GM23338 (cell line): ENCODE measurements at regions not wholly inside any gene's neighbourhood (a gene's known extent, or its start where the extent isn't known, plus 50 kb on each side); places are given as distances from the start of the nearest gene placed in this dataset.

ENCODE experiments used
- ATAC-seq: fragments of 200-7000 bp; cut with Tn5 transposase; 3 replicates; pipeline ENCODE4 v1.9.1; 2020
- DNase-seq: peaks from one replicate; pipeline ENCODE4 v3.0.0-alpha.2; 2015; ENCODE audit warnings: low spot score
- H2AFZ ChIP-seq: fragments of 200-600 bp; sonication (generic); 2 replicates; pipeline ENCODE4 v1.8.0; 2016; ENCODE audit warnings: antibody characterized with exemption, mild to moderate bottlenecking, moderate library complexity
- H3F3A ChIP-seq: fragments of 200-600 bp; sonication (generic); replicated peaks from 2 replicates; pipeline ENCODE4 v1.8.0; 2017; ENCODE audit warnings: antibody characterized with exemption, mixed run types, low read depth
- H3K27ac ChIP-seq: fragments of 200-600 bp; sonication (generic); 2 replicates; pipeline ENCODE4 v1.6.1; 2016; ENCODE audit warnings: low read depth
- H3K27me3 ChIP-seq: fragments of 200-600 bp; sonication (generic); 2 replicates; pipeline ENCODE4 v1.8.0; 2016; ENCODE audit warnings: mild to moderate bottlenecking, mixed run types, moderate library complexity; ENCODE audit not compliant: insufficient read depth
- H3K36me3 ChIP-seq: fragments of 200-600 bp; sonication (generic); 2 replicates; pipeline ENCODE4 v1.8.0; 2016; ENCODE audit warnings: mild to moderate bottlenecking; ENCODE audit not compliant: insufficient read depth
- H3K4me1 ChIP-seq: fragments of 200-600 bp; sonication (generic); 2 replicates; pipeline ENCODE4 v1.8.0; 2016; ENCODE audit warnings: mild to moderate bottlenecking, moderate library complexity; ENCODE audit not compliant: insufficient read depth
- H3K4me2 ChIP-seq: fragments of 200-600 bp; sonication (generic); 2 replicates; pipeline ENCODE4 v1.7.1; 2017; ENCODE audit warnings: mixed run types
- H3K4me3 ChIP-seq: fragments of 200-600 bp; sonication (generic); 2 replicates; pipeline ENCODE4 v1.6.1; 2016; ENCODE audit warnings: mixed run types
- H3K79me2 ChIP-seq: fragments of 200-600 bp; sonication (generic); replicated peaks from 2 replicates; pipeline ENCODE4 v1.8.0; 2017; ENCODE audit warnings: mild to moderate bottlenecking; ENCODE audit not compliant: insufficient read depth
- H3K9me2 ChIP-seq: fragments of 200-600 bp; sonication (generic); 2 replicates; pipeline ENCODE4 v1.8.0; 2017; ENCODE audit not compliant: insufficient read depth
- H4K20me1 ChIP-seq: fragments of 200-600 bp; sonication (generic); replicated peaks from 2 replicates; pipeline ENCODE4 v1.8.0; 2017; ENCODE audit warnings: mild to moderate bottlenecking; ENCODE audit not compliant: insufficient read depth
- H3K27ac Mint-ChIP-seq: 2 replicates; pipeline ENCODE4 v1.8.0; 2020; ENCODE audit warnings: inconsistent platforms, mild to moderate bottlenecking, moderate library complexity, mixed read lengths
- H3K27me3 Mint-ChIP-seq: 3 replicates; pipeline ENCODE4 v1.8.0; 2022; ENCODE audit warnings: low read depth, mild to moderate bottlenecking, moderate library complexity, mixed read lengths, inconsistent platforms; ENCODE audit not compliant: insufficient read depth, poor library complexity
- H3K36me3 Mint-ChIP-seq: 3 replicates; pipeline ENCODE4 v1.8.0; 2021; ENCODE audit warnings: low read depth, mild to moderate bottlenecking, inconsistent platforms, moderate library complexity, mixed read lengths
- H3K4me1 Mint-ChIP-seq: 3 replicates; pipeline ENCODE4 v1.8.0; 2020; ENCODE audit warnings: mild to moderate bottlenecking, inconsistent platforms, mixed read lengths
- H3K4me3 Mint-ChIP-seq: 3 replicates; pipeline ENCODE4 v1.8.0; 2021; ENCODE audit warnings: moderate library complexity, mild to moderate bottlenecking, inconsistent platforms, mixed read lengths
- H3K9me3 Mint-ChIP-seq: 3 replicates; pipeline ENCODE4 v1.8.0; 2020; ENCODE audit warnings: moderate library complexity, mild to moderate bottlenecking, inconsistent platforms, mixed read lengths
- CREB1 ChIP-seq: fragments of 250-450 bp; sonication (Bioruptor Pico); IDR thresholded peaks from 2 replicates; pipeline ENCODE4 v1.5.0; 2020; ENCODE audit warnings: low read depth, mild to moderate bottlenecking, moderate library complexity
- EZH2 ChIP-seq: fragments of 200-600 bp; sonication (generic); IDR thresholded peaks from one replicate; pipeline ENCODE4 v1.8.0; 2017; ENCODE audit warnings: antibody characterized with exemption, mild to moderate bottlenecking, low read depth; ENCODE audit not compliant: unreplicated experiment
- EZH2phosphoT487 ChIP-seq: fragments of 200-600 bp; sonication (generic); IDR thresholded peaks from one replicate; pipeline ENCODE4 v1.8.1; 2018; ENCODE audit warnings: antibody characterized with exemption; ENCODE audit not compliant: unreplicated experiment
- JUNB ChIP-seq: IDR thresholded peaks from one replicate; pipeline ENCODE4 v1.6.1; 2016; ENCODE audit warnings: antibody characterized with exemption; ENCODE audit not compliant: unreplicated experiment
- NANOG ChIP-seq: IDR thresholded peaks from 2 replicates; pipeline ENCODE4 v1.6.1; 2016; ENCODE audit warnings: antibody characterized with exemption, borderline replicate concordance
- POLR2AphosphoS5 ChIP-seq: IDR thresholded peaks from 2 replicates; pipeline ENCODE4 v1.6.1; 2016; ENCODE audit warnings: antibody characterized with exemption, low read depth
- STAT1 ChIP-seq: IDR thresholded peaks from one replicate; pipeline ENCODE4 v1.6.1; 2016; ENCODE audit warnings: antibody characterized with exemption; ENCODE audit not compliant: unreplicated experiment
- ZNF114 ChIP-seq: fragments of 250-450 bp; sonication (Bioruptor Pico); IDR thresholded peaks from 2 replicates; pipeline ENCODE4 v1.5.0; 2020; ENCODE audit warnings: mild to moderate bottlenecking, moderate library complexity
- ZNF331 ChIP-seq: fragments of 250-450 bp; sonication (Bioruptor Pico); IDR thresholded peaks from 2 replicates; pipeline ENCODE4 v1.5.0; 2020; ENCODE audit warnings: low read depth, mild to moderate bottlenecking, moderate library complexity
- ZNF462 ChIP-seq: fragments of 250-450 bp; sonication (Bioruptor Pico); IDR thresholded peaks from 2 replicates; pipeline ENCODE4 v1.5.0; 2020; ENCODE audit warnings: mild to moderate bottlenecking, moderate library complexity
- TF ChIP-seq, protein P1 (sequence below), 2 experiments: fragments of 200-600 bp in 1 of 2; sonication (generic) in 1 of 2; conservative IDR thresholded peaks; 2 replicates each; pipeline versions ENCODE4 v1.5.1 to v1.6.1; 2016 to 2017; ENCODE audit warnings: antibody characterized with exemption in 2 of 2, low read depth in 2 of 2, mild to moderate bottlenecking in 2 of 2, moderate library complexity in 1 of 2
- TF ChIP-seq, protein P2 (sequence below): IDR thresholded peaks from 2 replicates; pipeline ENCODE4 v1.6.1; 2016; ENCODE audit warnings: antibody characterized with exemption
- TF ChIP-seq, protein P3 (sequence below): IDR thresholded peaks from one replicate; pipeline ENCODE4 v1.6.1; 2018; ENCODE audit warnings: antibody characterized with exemption; ENCODE audit not compliant: unreplicated experiment

DNA sequence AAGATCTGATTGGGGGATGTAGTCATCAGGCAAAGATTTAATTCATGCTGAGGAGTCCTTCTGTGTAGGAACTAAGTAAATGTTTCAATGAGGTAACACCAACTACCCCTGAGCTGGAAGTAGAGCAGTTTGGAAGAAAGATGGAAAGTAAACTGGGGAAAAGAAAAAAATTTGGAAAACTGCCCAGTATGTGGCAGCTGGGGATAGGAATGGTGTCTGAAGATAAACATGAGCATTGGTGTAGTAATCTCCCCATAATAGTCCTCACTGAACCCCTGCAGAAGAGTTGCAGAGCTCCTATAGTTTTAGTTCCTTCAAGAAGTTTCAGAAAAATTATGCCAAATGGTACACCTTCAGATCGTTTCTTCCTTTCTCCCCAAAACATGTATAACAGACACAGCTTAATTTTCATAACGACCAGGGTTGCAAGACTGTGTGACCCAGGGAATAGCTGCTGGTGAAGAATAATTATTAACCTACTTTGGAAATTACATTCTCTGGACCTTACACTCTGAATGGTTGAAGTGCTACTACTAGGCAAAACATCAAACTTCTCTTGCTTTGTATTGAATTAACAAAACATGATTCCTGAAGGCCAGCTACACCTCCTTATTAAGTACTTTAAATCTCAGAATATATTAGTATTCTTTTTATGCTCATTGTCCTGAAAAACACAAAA is 446.4 kb upstream of the NRG3 start:
- Histone ChIP-seq H3K4me3 (no peak overlapping the region), H3K36me3 (no peaks in the 10 kb centered on the region), H3K79me2 (no peaks in the 10 kb centered on the region), H3K4me1 (peaks cover 6% of the 10 kb centered on the region), H3K4me2 (no peak overlapping the region), H2AFZ (no peak overlapping the region), H3F3A (no peaks in the 10 kb centered on the region), H4K20me1 (no peaks in the 10 kb centered on the region), H3K9me2 (0 out of 2 replicates have a peak, but pooled peaks cover 5% of the 10 kb centered on the region), H3K27me3 (no peaks in the 10 kb centered on the region), H3K27ac (no peak overlapping the region)
- Mint-ChIP-seq H3K27ac (no peak overlapping the region), H3K4me3 (no peak overlapping the region), H3K4me1 (peaks cover 8% of the 10 kb centered on the region), H3K27me3 (no peaks in the 10 kb centered on the region), H3K9me3 (peaks cover 3% of the 10 kb centered on the region; the same call in 1 of the 3 replicates), H3K36me3 (no peaks in the 10 kb centered on the region)
- ATAC-seq (no peak), DNase-seq (no peak)
- TF ChIP-seq, protein P1, sequence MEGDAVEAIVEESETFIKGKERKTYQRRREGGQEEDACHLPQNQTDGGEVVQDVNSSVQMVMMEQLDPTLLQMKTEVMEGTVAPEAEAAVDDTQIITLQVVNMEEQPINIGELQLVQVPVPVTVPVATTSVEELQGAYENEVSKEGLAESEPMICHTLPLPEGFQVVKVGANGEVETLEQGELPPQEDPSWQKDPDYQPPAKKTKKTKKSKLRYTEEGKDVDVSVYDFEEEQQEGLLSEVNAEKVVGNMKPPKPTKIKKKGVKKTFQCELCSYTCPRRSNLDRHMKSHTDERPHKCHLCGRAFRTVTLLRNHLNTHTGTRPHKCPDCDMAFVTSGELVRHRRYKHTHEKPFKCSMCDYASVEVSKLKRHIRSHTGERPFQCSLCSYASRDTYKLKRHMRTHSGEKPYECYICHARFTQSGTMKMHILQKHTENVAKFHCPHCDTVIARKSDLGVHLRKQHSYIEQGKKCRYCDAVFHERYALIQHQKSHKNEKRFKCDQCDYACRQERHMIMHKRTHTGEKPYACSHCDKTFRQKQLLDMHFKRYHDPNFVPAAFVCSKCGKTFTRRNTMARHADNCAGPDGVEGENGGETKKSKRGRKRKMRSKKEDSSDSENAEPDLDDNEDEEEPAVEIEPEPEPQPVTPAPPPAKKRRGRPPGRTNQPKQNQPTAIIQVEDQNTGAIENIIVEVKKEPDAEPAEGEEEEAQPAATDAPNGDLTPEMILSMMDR (conservative IDR thresholded peaks at IDR 0.05; ENCODE audit: low read depth in 2 of 2): no peak
- TF ChIP-seq EZH2 (no peak), ZNF462 (no peak), CREB1 (CRISPR knock-in tag) (no peak), ZNF331 (CRISPR knock-in tag) (no peak), EZH2phosphoT487 (no peak), STAT1 (no peak), POLR2AphosphoS5 (no peak), NANOG (no peak), JUNB (no peak), ZNF114 (CRISPR knock-in tag) (no peak)
- TF ChIP-seq, protein P2, sequence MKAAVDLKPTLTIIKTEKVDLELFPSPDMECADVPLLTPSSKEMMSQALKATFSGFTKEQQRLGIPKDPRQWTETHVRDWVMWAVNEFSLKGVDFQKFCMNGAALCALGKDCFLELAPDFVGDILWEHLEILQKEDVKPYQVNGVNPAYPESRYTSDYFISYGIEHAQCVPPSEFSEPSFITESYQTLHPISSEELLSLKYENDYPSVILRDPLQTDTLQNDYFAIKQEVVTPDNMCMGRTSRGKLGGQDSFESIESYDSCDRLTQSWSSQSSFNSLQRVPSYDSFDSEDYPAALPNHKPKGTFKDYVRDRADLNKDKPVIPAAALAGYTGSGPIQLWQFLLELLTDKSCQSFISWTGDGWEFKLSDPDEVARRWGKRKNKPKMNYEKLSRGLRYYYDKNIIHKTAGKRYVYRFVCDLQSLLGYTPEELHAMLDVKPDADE: no peak
- TF ChIP-seq, protein P3, sequence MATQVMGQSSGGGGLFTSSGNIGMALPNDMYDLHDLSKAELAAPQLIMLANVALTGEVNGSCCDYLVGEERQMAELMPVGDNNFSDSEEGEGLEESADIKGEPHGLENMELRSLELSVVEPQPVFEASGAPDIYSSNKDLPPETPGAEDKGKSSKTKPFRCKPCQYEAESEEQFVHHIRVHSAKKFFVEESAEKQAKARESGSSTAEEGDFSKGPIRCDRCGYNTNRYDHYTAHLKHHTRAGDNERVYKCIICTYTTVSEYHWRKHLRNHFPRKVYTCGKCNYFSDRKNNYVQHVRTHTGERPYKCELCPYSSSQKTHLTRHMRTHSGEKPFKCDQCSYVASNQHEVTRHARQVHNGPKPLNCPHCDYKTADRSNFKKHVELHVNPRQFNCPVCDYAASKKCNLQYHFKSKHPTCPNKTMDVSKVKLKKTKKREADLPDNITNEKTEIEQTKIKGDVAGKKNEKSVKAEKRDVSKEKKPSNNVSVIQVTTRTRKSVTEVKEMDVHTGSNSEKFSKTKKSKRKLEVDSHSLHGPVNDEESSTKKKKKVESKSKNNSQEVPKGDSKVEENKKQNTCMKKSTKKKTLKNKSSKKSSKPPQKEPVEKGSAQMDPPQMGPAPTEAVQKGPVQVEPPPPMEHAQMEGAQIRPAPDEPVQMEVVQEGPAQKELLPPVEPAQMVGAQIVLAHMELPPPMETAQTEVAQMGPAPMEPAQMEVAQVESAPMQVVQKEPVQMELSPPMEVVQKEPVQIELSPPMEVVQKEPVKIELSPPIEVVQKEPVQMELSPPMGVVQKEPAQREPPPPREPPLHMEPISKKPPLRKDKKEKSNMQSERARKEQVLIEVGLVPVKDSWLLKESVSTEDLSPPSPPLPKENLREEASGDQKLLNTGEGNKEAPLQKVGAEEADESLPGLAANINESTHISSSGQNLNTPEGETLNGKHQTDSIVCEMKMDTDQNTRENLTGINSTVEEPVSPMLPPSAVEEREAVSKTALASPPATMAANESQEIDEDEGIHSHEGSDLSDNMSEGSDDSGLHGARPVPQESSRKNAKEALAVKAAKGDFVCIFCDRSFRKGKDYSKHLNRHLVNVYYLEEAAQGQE: no peak
